Esophagus muscularis mucosa (tissue), 4 donors: ENCODE measurements at regions not wholly inside any gene's neighbourhood (a gene's known extent, or its start where the extent isn't known, plus 50 kb on each side); places are given as distances from the start of the nearest gene placed in this dataset.

Experiments used
- DNase-seq: peaks from one replicate; pipeline ENCODE4 v3.0.0-alpha.2; 2017; ENCODE audit errors: extremely low spot score
- H3K27ac ChIP-seq, 4 donors: fragments of 200-600 bp; sonication (generic); replicated peaks in 1 of 4; 1 replicate in 3 of 4; 2 replicates in 1 of 4; pipeline ENCODE4 v1.5.1; 2016 to 2019; ENCODE audit warnings: mild to moderate bottlenecking in 1 of 4
- H3K27me3 ChIP-seq, 4 donors: fragments of 200-600 bp; sonication (generic); one replicate each; pipeline versions ENCODE4 v1.5.1 to v1.6.0; 2016 to 2019
- H3K36me3 ChIP-seq, 4 donors: fragments of 200-600 bp; sonication (generic); one replicate each; pipeline ENCODE4 v1.5.1; 2016 to 2019
- H3K4me1 ChIP-seq, 4 donors: fragments of 200-600 bp; sonication (generic); one replicate each; pipeline ENCODE4 v1.5.1; 2016 to 2019
- H3K4me3 ChIP-seq, 4 donors: fragments of 200-600 bp; sonication (generic); 1 replicate in 2 of 4; 2 replicates in 2 of 4; pipeline ENCODE4 v1.5.1; 2016 to 2019; ENCODE audit warnings: mild to moderate bottlenecking in 4 of 4, moderate library complexity in 1 of 4
- H3K9me3 ChIP-seq, 4 donors: fragments of 200-600 bp; sonication (generic); 1 replicate in 3 of 4; 2 replicates in 1 of 4; pipeline ENCODE4 v1.5.1; 2016 to 2019
- CTCF ChIP-seq, 3 experiments: fragments of 200-600 bp in 2 of 3; fragments of 450-650 bp in 1 of 3; sonication (generic) in 2 of 3; IDR thresholded peaks; one replicate each; pipeline ENCODE4 v1.5.1; 2017 to 2019; ENCODE audit warnings: antibody characterized with exemption in 3 of 3, mild to moderate bottlenecking in 2 of 3, moderate library complexity in 1 of 3
- EP300 ChIP-seq: sonication (generic); formaldehyde crosslinking; IDR thresholded peaks from one replicate; pipeline ENCODE4 v1.6.1; 2017; ENCODE audit warnings: antibody characterized with exemption
- POLR2A ChIP-seq: fragments of 450-650 bp; IDR thresholded peaks from one replicate; pipeline ENCODE4 v1.6.1; 2017; ENCODE audit warnings: antibody characterized with exemption, moderate library complexity, mild to moderate bottlenecking, low read depth
- POLR2AphosphoS5 ChIP-seq, 2 donors: sonication (generic); formaldehyde crosslinking; IDR thresholded peaks; one replicate each; pipeline ENCODE4 v1.6.1; 2017; ENCODE audit warnings: antibody characterized with exemption in 2 of 2
- WGBS: methylation state at CpG from one replicate; pipeline ENCODE4 v1.1.5; 2018; 5-methylcytosine and 5-hydroxymethylcytosine counted together
- intact Hi-C: fragments of 100-400 bp; cut with DNase I; formaldehyde crosslinking; loops from one replicate; pipeline ENCODE4 v1.15.1; 2023

- Histone ChIP-seq H3K4me1 (no peaks in the 10 kb centered on the region), H3K4me3 (no peak overlapping the region), H3K27ac (no peak overlapping the region), H3K9me3 (peaks cover 0 to 1% (median 0%) of the 10 kb centered on the region in 4 donors), H3K36me3 (no peaks in the 10 kb centered on the region), H3K27me3 (no peaks in the 10 kb centered on the region)
- DNase-seq = peak; percentile 79
- intact Hi-C loops = no loop called here
- TF ChIP-seq POLR2AphosphoS5 (IDR thresholded peaks at IDR 0.05) (no peak), EP300 (no peak), POLR2A (no peak), CTCF (IDR thresholded peaks at IDR 0.05) (no peak)
- WGBS = no CpG with 5 or more reads among the region's 2 CpGs
Observed at GRCh38 chr16:35296962-35297653, 1837.7 kb downstream of the TP53TG3F start.

DNA sequence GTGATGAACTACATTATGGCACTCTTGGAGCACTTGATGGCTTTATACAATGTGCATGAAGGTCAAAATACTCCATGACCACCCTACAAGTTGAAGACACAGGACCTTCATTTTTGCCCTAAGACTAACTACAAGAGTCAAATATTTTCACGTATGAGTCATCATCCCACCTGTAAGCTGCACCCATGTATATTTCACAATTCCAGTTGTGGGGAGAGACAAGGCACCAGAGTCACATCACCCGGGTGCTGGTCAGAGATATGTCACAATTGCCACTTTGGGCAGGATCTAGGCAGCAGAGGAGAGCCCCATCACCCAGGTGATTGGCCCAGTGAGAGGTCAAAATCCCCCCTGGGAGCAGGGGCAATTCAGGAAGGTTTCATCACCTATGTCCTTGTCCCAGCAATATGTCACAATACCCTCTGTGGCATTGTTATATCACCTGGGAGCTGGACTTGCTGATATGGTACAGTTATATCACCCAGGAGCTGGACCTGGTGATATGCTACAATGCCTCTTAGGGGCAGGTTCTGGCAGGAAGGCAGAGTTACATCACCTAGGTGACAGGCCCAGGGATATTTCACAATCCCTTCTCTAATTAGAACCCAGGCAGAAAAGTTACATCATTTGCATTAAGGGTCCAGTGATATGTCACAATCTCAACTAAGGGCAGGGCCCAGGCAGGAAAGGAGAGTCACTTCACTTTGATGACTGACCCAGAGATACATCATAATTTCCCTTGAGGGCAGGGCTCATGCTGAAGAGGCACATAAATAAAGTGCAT, 1839.2 kb downstream of the TP53TG3F start:
- WGBS = 43% methylated on average over 2 of the region's 2 CpGs
- Histone ChIP-seq H3K27me3 (no peaks in the 10 kb centered on the region), H3K4me3 (no peak overlapping the region), H3K36me3 (no peaks in the 10 kb centered on the region), H3K27ac (no peak overlapping the region), H3K9me3 (no peaks in the 10 kb centered on the region), H3K4me1 (no peaks in the 10 kb centered on the region)
- TF ChIP-seq CTCF (IDR thresholded peaks at IDR 0.05) = no peak
- TF ChIP-seq EP300 = no peak
- no peak for TF ChIP-seq POLR2AphosphoS5 (IDR thresholded peaks at IDR 0.05)
- no peak for TF ChIP-seq POLR2A
- intact Hi-C loops = no loop called here
- peak; percentile 87 for DNase-seq

DNA sequence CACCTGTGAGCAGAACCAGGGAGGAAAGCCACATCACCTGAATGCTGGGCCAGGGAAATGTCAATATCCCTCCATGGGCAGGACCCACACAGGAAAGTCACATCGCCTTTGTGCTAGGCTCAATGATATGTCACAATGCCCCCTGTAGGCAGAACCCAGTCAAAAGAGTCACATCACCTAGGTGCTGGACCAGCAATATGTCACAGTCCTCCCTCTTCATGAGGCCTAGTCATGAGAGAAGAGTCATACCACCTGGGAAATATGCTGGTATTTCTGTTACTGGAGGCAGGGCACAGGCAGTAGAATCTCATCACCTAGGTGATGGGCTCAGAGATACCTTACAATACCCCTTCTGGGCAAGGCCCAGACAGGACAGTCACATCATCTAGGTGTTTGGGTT, 1843.4 kb downstream of the TP53TG3F start:
- Histone ChIP-seq H3K9me3 (no peaks in the 10 kb centered on the region), H3K27me3 (no peaks in the 10 kb centered on the region), H3K4me1 (no peaks in the 10 kb centered on the region), H3K4me3 (no peak overlapping the region), H3K27ac (no peak overlapping the region), H3K36me3 (no peaks in the 10 kb centered on the region)
- DNase-seq = peak; percentile 88
- WGBS = 60% methylated on average over 1 of the region's 1 CpG
- no peak for TF ChIP-seq POLR2A
- TF ChIP-seq POLR2AphosphoS5 (IDR thresholded peaks at IDR 0.05) = no peak
- TF ChIP-seq CTCF (IDR thresholded peaks at IDR 0.05) = no peak
- no peak for TF ChIP-seq EP300
- intact Hi-C loops = loop anchor here (10.0 kb wide), 1 partner anchor 72 kb away; no protein-coding TSS in a partner anchor

- TF ChIP-seq CTCF (IDR thresholded peaks at IDR 0.05) = no peak
- TF ChIP-seq POLR2A = no peak
- no peak for TF ChIP-seq POLR2AphosphoS5 (IDR thresholded peaks at IDR 0.05)
- no peak for TF ChIP-seq EP300
- intact Hi-C loops = loop anchor here (10.0 kb wide), 1 partner anchor 69 kb away; no protein-coding TSS in a partner anchor
- H3K36me3 ChIP-seq = no peaks in the 10 kb centered on the region
- peak; percentile 70 for DNase-seq
- H3K9me3 ChIP-seq = no peaks in the 10 kb centered on the region
- H3K4me3 ChIP-seq = no peak overlapping the region
- H3K4me1 ChIP-seq = no peaks in the 10 kb centered on the region
- 57% methylated on average over 1 of the region's 1 CpG for WGBS
- H3K27me3 ChIP-seq = no peaks in the 10 kb centered on the region
- no peak overlapping the region for H3K27ac ChIP-seq
Observed at GRCh38 chr16:35305476-35305875, 1846.1 kb downstream of the TP53TG3F start.
